HG03565 (cell line): ENCODE measurements at regions not wholly inside any gene's neighbourhood (a gene's known extent, or its start where the extent isn't known, plus 50 kb on each side); places are given as distances from the start of the nearest gene placed in this dataset.
"Not testable (repeated sequence)": the region's sequence is repeated elsewhere in the genome, so short reads cannot be mapped to it uniquely, and the experiment has no call there.

Experiments
- ATAC-seq: cut with Tn5 transposase; IDR thresholded peaks from one replicate; pipeline ENCODE4 v1.9.1; 2021; ENCODE audit warnings: mild to moderate bottlenecking, moderate library complexity; ENCODE audit not compliant: unreplicated experiment

- ATAC-seq = peak; percentile 95
Observed at GRCh38 chr2:17202628-17203027, 315.6 kb downstream of the RAD51AP2 start.

GRCh38 chr2:17199741-17200140 is 318.5 kb downstream of the RAD51AP2 start:
- no peak for ATAC-seq

GRCh38 chr2:17196380-17196779 is 321.9 kb downstream of the RAD51AP2 start:
- ATAC-seq = no peak

GRCh38 chr2:17195016-17195415 is 323.2 kb downstream of the RAD51AP2 start:
- ATAC-seq = no peak

GRCh38 chr2:17194083-17194482 is 324.2 kb downstream of the RAD51AP2 start:
- no peak for ATAC-seq

- not testable (repeated sequence) for ATAC-seq
Observed at GRCh38 chr2:17193433-17193890, 324.8 kb downstream of the RAD51AP2 start.

- no peak for ATAC-seq
Observed at GRCh38 chr2:17191223-17191622, 327.0 kb downstream of the RAD51AP2 start.

GRCh38 chr2:17190527-17190926 is 327.7 kb downstream of the RAD51AP2 start:
- ATAC-seq = no peak

- ATAC-seq = no peak
Observed at GRCh38 chr2:17188721-17189120, 329.5 kb downstream of the RAD51AP2 start.

GRCh38 chr2:17184512-17184911 is 333.7 kb downstream of the RAD51AP2 start:
- ATAC-seq = peak; percentile 49

- ATAC-seq = no peak
Observed at GRCh38 chr2:17182399-17182798, 335.8 kb downstream of the RAD51AP2 start.

- no peak for ATAC-seq
Observed at GRCh38 chr2:17181051-17181752, 337.0 kb downstream of the RAD51AP2 start.

- no peak for ATAC-seq
Observed at GRCh38 chr2:17179145-17179808, 339.0 kb downstream of the RAD51AP2 start.

GRCh38 chr2:17177088-17177487 is 341.2 kb downstream of the RAD51AP2 start:
- ATAC-seq = no peak

- ATAC-seq = peak; percentile 86
Observed at GRCh38 chr2:17171446-17172049, 346.7 kb downstream of the RAD51AP2 start.

- no peak for ATAC-seq
Observed at GRCh38 chr2:17166506-17166905, 351.7 kb downstream of the RAD51AP2 start.

- no peak for ATAC-seq
Observed at GRCh38 chr2:17164550-17164949, 353.7 kb downstream of the RAD51AP2 start.

- ATAC-seq = no peak
Observed at GRCh38 chr2:17163638-17164037, 354.6 kb downstream of the RAD51AP2 start.

- ATAC-seq = no peak
Observed at GRCh38 chr2:17162713-17163112, 355.5 kb downstream of the RAD51AP2 start.

GRCh38 chr2:17160594-17160993 is 357.6 kb downstream of the RAD51AP2 start:
- peak; percentile 59 for ATAC-seq

GRCh38 chr2:17156086-17156485 is 362.2 kb downstream of the RAD51AP2 start:
- no peak for ATAC-seq

GRCh38 chr2:17149945-17150344 is 368.3 kb downstream of the RAD51AP2 start:
- no peak for ATAC-seq
